MM.1S (cell line): ENCODE measurements at regions not wholly inside any gene's neighbourhood (a gene's known extent, or its start where the extent isn't known, plus 50 kb on each side); places are given as distances from the start of the nearest gene placed in this dataset.

Experiments
- EZH2 ChIP-seq: fragments of 300-600 bp; sonication (generic); optimal IDR thresholded peaks from 2 replicates; pipeline ENCODE3; 2017; ENCODE audit warnings: low read depth, mild to moderate bottlenecking, antibody characterized with exemption, low read length, mixed read lengths
- TF ChIP-seq, protein P1 (sequence below): fragments of 300-600 bp; sonication (generic); IDR thresholded peaks from 2 replicates; pipeline ENCODE4 v1.5.1; 2016; ENCODE audit warnings: antibody characterized with exemption, low read length, mixed read lengths

DNA sequence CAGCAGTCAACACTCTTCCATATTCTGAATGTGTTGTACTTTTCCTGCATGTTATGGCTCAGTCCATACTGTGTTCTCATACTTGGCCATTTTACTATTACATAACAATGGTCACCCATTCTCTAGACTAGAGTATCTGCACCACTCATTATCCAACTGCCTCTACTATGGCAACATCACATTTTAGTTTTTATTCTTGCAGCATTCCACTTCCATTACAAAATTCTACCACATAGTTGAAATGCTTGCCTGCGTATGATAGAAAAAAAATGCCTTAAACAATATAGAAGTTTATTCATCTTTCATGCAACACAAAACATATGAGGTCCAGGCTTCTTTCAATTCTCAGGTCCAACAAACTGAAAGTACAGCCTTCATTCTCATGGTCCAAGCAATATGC lies 128.0 kb downstream of the TENT5A start:
- TF ChIP-seq, protein P1, sequence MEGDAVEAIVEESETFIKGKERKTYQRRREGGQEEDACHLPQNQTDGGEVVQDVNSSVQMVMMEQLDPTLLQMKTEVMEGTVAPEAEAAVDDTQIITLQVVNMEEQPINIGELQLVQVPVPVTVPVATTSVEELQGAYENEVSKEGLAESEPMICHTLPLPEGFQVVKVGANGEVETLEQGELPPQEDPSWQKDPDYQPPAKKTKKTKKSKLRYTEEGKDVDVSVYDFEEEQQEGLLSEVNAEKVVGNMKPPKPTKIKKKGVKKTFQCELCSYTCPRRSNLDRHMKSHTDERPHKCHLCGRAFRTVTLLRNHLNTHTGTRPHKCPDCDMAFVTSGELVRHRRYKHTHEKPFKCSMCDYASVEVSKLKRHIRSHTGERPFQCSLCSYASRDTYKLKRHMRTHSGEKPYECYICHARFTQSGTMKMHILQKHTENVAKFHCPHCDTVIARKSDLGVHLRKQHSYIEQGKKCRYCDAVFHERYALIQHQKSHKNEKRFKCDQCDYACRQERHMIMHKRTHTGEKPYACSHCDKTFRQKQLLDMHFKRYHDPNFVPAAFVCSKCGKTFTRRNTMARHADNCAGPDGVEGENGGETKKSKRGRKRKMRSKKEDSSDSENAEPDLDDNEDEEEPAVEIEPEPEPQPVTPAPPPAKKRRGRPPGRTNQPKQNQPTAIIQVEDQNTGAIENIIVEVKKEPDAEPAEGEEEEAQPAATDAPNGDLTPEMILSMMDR: no peak
- TF ChIP-seq EZH2: no peak
